ENCODE measurements at regions not wholly inside any gene's neighbourhood (a gene's known extent, or its start where the extent isn't known, plus 50 kb on each side); places are given as distances from the start of the nearest gene placed in this dataset.

- Histone ChIP-seq H3K9me3 (peaks cover 0 to 21% (median 15%) of the 10 kb centered on the region in 8 donors), H3K27ac (no peak overlapping the region), H3K27me3 (replicated peaks in 1 of 7) (no peaks in the 10 kb centered on the region), H3K4me1 (no peaks in the 10 kb centered on the region), H3K4me3 (no peak overlapping the region), H3K36me3 (no peaks in the 10 kb centered on the region)
- no peak for DNase-seq
- 56 to 86% (median 78%) methylated on average over 1 of the region's 1 CpG for WGBS, 5 donors
- intact Hi-C loops (cut with DNase I; ENCODE audit: low total_unique reads): no loop called here
- TF ChIP-seq POLR2AphosphoS5 (IDR thresholded peaks at IDR 0.05): no peak
- no peak for TF ChIP-seq CTCF (IDR thresholded peaks at IDR 0.05 in 8 of 11, conservative IDR thresholded peaks at IDR 0.05 in 3 of 11)
- no peak for TF ChIP-seq POLR2A (IDR thresholded peaks at IDR 0.05)
Measured at GRCh38 chr6:101302593-101302992, 90.9 kb upstream of the GRIK2 start.

- H3K27ac ChIP-seq: no peak overlapping the region
- H3K4me1 ChIP-seq: no peaks in the 10 kb centered on the region
- H3K27me3 ChIP-seq (replicated peaks in 1 of 7): no peaks in the 10 kb centered on the region
- no peak overlapping the region for H3K4me3 ChIP-seq
- H3K9me3 ChIP-seq: peaks cover 0 to 21% (median 15%) of the 10 kb centered on the region in 8 donors
- 80 to 89% (median 84%) methylated on average over 2 of the region's 2 CpGs for WGBS, 5 donors
- intact Hi-C loops (cut with DNase I; ENCODE audit: low total_unique reads): no loop called here
- no peak for DNase-seq
- H3K36me3 ChIP-seq: no peaks in the 10 kb centered on the region
- no peak for TF ChIP-seq POLR2AphosphoS5 (IDR thresholded peaks at IDR 0.05)
- no peak for TF ChIP-seq POLR2A (IDR thresholded peaks at IDR 0.05)
Measured at GRCh38 chr6:101303495-101303894, 90.0 kb upstream of the GRIK2 start.

- no peak overlapping the region for H3K27ac ChIP-seq
- DNase-seq: no peak
- H3K4me3 ChIP-seq: no peak overlapping the region
- intact Hi-C loops (cut with DNase I; ENCODE audit: low total_unique reads): no loop called here
- peaks cover 0 to 6% (median 0%) of the 10 kb centered on the region in 8 donors for H3K9me3 ChIP-seq
- no peaks in the 10 kb centered on the region for H3K27me3 ChIP-seq (replicated peaks in 1 of 7)
- 72 to 84% (median 74%) methylated on average over 2 of the region's 2 CpGs for WGBS, 5 donors
- no peaks in the 10 kb centered on the region for H3K4me1 ChIP-seq
- TF ChIP-seq CTCF (IDR thresholded peaks at IDR 0.05 in 8 of 11, conservative IDR thresholded peaks at IDR 0.05 in 3 of 11) (no peak), POLR2AphosphoS5 (IDR thresholded peaks at IDR 0.05) (no peak), POLR2A (IDR thresholded peaks at IDR 0.05) (no peak)
- no peaks in the 10 kb centered on the region for H3K36me3 ChIP-seq
Measured at GRCh38 chr6:101312652-101313051, 80.9 kb upstream of the GRIK2 start.

GRCh38 chr6:101322921-101323320 is 70.6 kb upstream of the GRIK2 start:
- Histone ChIP-seq H3K4me1 (no peaks in the 10 kb centered on the region), H3K4me3 (no peak overlapping the region), H3K36me3 (no peaks in the 10 kb centered on the region), H3K9me3 (no peaks in the 10 kb centered on the region), H3K27me3 (replicated peaks in 1 of 7) (no peaks in the 10 kb centered on the region), H3K27ac (no peak overlapping the region)
- no peak for TF ChIP-seq CTCF (IDR thresholded peaks at IDR 0.05 in 8 of 11, conservative IDR thresholded peaks at IDR 0.05 in 3 of 11)
- TF ChIP-seq POLR2AphosphoS5 (IDR thresholded peaks at IDR 0.05): no peak
- TF ChIP-seq POLR2A (IDR thresholded peaks at IDR 0.05): no peak
- WGBS, 5 donors: 78 to 88% (median 81%) methylated on average over 2 of the region's 2 CpGs
- intact Hi-C loops (cut with DNase I; ENCODE audit: low total_unique reads): no loop called here
- DNase-seq: no peak

GRCh38 chr6:101326411-101326810 is 67.1 kb upstream of the GRIK2 start:
- Histone ChIP-seq H3K27ac (no peak overlapping the region), H3K4me1 (no peaks in the 10 kb centered on the region), H3K36me3 (no peaks in the 10 kb centered on the region), H3K9me3 (no peaks in the 10 kb centered on the region), H3K4me3 (no peak overlapping the region), H3K27me3 (replicated peaks in 1 of 7) (no peaks in the 10 kb centered on the region)
- no peak for DNase-seq
- TF ChIP-seq CTCF (IDR thresholded peaks at IDR 0.05 in 8 of 11, conservative IDR thresholded peaks at IDR 0.05 in 3 of 11) (no peak), POLR2A (IDR thresholded peaks at IDR 0.05) (no peak), POLR2AphosphoS5 (IDR thresholded peaks at IDR 0.05) (no peak)
- intact Hi-C loops (cut with DNase I; ENCODE audit: low total_unique reads): no loop called here
